SK-N-MC (cell line): ENCODE measurements at regions not wholly inside any gene's neighbourhood (a gene's known extent, or its start where the extent isn't known, plus 50 kb on each side); places are given as distances from the start of the nearest gene placed in this dataset.

Experiments
- EZH2 ChIP-seq: fragments of 200-600 bp; sonication (generic); IDR thresholded peaks from one replicate; pipeline ENCODE4 v1.6.1; 2017; ENCODE audit warnings: antibody characterized with exemption
- FOXP2 ChIP-seq: optimal IDR thresholded peaks from 2 replicates; pipeline ENCODE3; 2011; ENCODE audit warnings: mild to moderate bottlenecking, moderate library complexity; ENCODE audit not compliant: insufficient read depth; ENCODE audit errors: extremely low read length, control extremely low read depth
- POLR2AphosphoS5 ChIP-seq: IDR thresholded peaks from 2 replicates; pipeline ENCODE4 v1.6.1; 2012; ENCODE audit warnings: mild to moderate bottlenecking, low read depth, low read length, borderline replicate concordance

DNA sequence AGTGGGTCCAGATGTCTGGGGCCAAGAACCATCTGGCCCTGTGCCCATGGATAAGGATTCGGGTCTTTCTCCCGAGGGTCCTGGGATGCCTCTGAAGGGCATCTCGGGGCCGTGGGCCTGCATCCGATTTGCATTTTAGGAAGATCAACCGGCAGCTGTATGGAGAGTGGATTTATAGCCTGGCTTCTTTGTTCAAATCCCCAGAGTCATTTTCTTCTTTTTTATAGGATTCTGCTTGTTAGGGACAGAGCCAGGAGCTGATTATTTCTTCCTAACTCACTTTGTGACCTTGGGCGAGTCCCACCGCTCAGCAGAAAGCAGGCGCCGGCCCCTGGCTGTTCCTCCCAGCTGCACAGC lies 52.9 kb upstream of the APCDD1L start:
- TF ChIP-seq POLR2AphosphoS5 (no peak), EZH2 (no peak), FOXP2 (no peak)
